ENCODE measurements at regions not wholly inside any gene's neighbourhood (a gene's known extent, or its start where the extent isn't known, plus 50 kb on each side); places are given as distances from the start of the nearest gene placed in this dataset.

DNA sequence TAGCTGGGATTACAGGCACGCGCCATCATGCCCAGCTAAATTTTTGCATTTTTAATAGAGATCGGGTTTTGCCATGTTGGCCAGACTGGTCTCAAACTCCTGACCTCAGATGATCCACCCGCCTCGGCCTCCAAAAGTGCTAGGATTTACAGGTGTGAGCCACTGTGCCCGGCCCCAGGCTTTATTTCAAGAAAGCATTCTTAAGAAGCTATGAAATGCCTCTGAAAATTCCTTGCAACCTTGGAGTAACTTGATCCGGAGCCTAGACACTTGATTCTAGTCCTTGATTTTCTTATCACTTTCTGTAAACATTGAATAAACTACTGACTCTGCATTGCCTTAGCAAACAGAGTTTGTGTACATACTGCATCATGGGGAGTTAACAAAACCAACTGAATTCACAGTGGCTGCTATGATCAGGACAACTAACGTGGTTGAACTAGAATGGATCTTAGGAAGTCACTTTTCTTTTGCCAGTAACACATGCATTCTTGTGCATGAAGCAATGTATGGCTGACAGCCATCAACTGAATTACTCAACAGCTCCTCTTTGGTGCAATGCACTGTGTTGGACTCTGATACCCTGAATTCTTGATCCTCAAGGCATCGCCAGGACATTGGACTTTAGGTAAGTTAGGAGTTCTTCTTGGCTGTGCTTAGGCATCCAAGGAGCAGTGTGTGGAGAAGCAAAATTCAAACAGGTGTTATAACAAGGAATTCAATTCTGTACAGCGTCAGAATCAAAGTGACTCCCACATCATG is 102.8 kb upstream of the TMEM170B start:
- Histone ChIP-seq H3K79me2 (ENCODE audit: control insufficient read depth, low read length) (no peaks in the 10 kb centered on the region), H3K9me2 (replicated peaks; ENCODE audit: control insufficient read depth, low read length) (no peaks in the 10 kb centered on the region), H3K36me3 (ENCODE audit: control insufficient read depth, low read length) (no peaks in the 10 kb centered on the region), H3K9me3 (ENCODE audit: control insufficient read depth, insufficient read depth, low read length) (no peaks in the 10 kb centered on the region), H3K4me3 (ENCODE audit: low read length) (no peak overlapping the region), H3K27ac (ENCODE audit: low read depth, low read length) (no peak overlapping the region), H3K27me3 (ENCODE audit: control insufficient read depth, low read length) (no peaks in the 10 kb centered on the region), H3K4me2 (ENCODE audit: low read length) (no peak overlapping the region), H4K20me1 (ENCODE audit: control insufficient read depth, insufficient read depth, low read depth, low read length) (no peaks in the 10 kb centered on the region), H3F3A (ENCODE audit: control insufficient read depth, insufficient read depth) (peaks cover 8% of the 10 kb centered on the region; the same call in 1 of the 2 replicates), H3K4me1 (ENCODE audit: control insufficient read depth, low read length) (peaks cover 34% of the 10 kb centered on the region)
- TF ChIP-seq, protein P1, sequence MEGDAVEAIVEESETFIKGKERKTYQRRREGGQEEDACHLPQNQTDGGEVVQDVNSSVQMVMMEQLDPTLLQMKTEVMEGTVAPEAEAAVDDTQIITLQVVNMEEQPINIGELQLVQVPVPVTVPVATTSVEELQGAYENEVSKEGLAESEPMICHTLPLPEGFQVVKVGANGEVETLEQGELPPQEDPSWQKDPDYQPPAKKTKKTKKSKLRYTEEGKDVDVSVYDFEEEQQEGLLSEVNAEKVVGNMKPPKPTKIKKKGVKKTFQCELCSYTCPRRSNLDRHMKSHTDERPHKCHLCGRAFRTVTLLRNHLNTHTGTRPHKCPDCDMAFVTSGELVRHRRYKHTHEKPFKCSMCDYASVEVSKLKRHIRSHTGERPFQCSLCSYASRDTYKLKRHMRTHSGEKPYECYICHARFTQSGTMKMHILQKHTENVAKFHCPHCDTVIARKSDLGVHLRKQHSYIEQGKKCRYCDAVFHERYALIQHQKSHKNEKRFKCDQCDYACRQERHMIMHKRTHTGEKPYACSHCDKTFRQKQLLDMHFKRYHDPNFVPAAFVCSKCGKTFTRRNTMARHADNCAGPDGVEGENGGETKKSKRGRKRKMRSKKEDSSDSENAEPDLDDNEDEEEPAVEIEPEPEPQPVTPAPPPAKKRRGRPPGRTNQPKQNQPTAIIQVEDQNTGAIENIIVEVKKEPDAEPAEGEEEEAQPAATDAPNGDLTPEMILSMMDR (IDR thresholded peaks at IDR 0.05; ENCODE audit: low read depth, low read length, poor library complexity, severe bottlenecking), result no peak
- no peak for TF ChIP-seq EZH2phosphoT487 (IDR thresholded peaks at IDR 0.05; ENCODE audit: borderline replicate concordance, low read length)

DNA sequence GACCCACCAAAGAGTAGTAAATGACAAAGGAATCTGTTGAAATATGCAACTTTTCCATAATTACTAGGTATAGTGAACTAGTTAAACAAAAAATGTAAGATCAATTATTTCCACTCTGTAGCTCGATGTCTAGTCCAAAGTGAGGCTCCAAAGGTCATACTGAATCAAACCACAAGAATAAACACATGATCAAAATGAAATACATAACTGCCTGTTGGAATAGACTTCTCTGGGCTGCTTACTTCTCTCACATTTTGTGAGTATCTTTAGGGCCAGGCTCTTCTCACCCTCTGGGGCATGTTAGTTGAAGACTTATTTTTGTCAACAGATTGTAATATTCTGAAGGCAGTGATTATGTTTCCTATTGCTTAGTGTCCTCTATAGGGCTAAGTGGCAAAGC is 103.7 kb upstream of the TMEM170B start:
- H3K9me3 ChIP-seq (ENCODE audit: control insufficient read depth, insufficient read depth, low read length), result no peaks in the 10 kb centered on the region
- no peaks in the 10 kb centered on the region for H3K79me2 ChIP-seq (ENCODE audit: control insufficient read depth, low read length)
- H3F3A ChIP-seq (ENCODE audit: control insufficient read depth, insufficient read depth), result peaks cover 6% of the 10 kb centered on the region; the same call in 1 of the 2 replicates
- H3K36me3 ChIP-seq (ENCODE audit: control insufficient read depth, low read length), result no peaks in the 10 kb centered on the region
- no peak overlapping the region for H3K4me2 ChIP-seq (ENCODE audit: low read length)
- H3K9me2 ChIP-seq (replicated peaks; ENCODE audit: control insufficient read depth, low read length), result no peaks in the 10 kb centered on the region
- H3K4me3 ChIP-seq (ENCODE audit: low read length), result no peak overlapping the region
- no peaks in the 10 kb centered on the region for H3K27me3 ChIP-seq (ENCODE audit: control insufficient read depth, low read length)
- no peak overlapping the region for H3K27ac ChIP-seq (ENCODE audit: low read depth, low read length)
- H4K20me1 ChIP-seq (ENCODE audit: control insufficient read depth, insufficient read depth, low read depth, low read length), result no peaks in the 10 kb centered on the region
- H3K4me1 ChIP-seq (ENCODE audit: control insufficient read depth, low read length), result peaks cover 43% of the 10 kb centered on the region
- TF ChIP-seq, protein P1 (IDR thresholded peaks at IDR 0.05; ENCODE audit: low read depth, low read length, poor library complexity, severe bottlenecking), result no peak
- TF ChIP-seq EZH2phosphoT487 (IDR thresholded peaks at IDR 0.05; ENCODE audit: borderline replicate concordance, low read length), result no peak

DNA sequence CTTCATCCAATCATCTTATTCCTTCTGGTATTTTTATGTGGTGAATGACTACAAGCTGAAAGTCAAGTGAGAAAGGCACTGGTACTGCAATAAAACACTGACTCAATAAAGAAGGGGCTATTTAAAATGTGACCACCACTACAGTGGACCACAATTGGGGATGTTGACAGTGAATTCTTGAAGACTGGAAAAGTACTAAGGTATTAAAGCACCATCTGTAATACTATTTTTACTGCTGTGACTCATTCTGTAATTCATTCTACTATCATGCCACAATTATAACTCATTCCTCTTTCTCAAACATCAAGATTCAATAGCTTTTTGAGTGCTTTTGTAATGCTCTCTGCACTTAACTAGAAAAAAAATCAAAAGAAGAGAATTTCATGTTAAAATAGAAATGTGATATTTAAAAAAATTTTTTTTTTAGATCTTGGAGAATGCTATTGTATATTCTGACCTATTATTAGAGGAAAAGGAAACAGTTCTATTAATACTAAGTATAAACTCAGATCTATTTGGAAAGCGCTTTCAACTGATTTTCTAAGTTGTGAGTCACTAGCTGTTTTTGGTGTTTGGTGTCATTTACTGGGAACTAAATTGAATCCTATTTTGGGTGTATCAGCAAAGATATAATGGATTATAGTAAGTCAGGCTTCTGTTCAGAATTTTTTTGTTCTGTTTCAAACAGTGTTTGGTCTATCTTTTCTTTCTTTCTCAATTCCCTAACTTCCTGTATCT is 104.7 kb upstream of the TMEM170B start:
- H3K9me3 ChIP-seq (ENCODE audit: control insufficient read depth, insufficient read depth, low read length), result no peaks in the 10 kb centered on the region
- H3F3A ChIP-seq (ENCODE audit: control insufficient read depth, insufficient read depth), result peaks cover 6% of the 10 kb centered on the region; the same call in 1 of the 2 replicates
- TF ChIP-seq, protein P1 (IDR thresholded peaks at IDR 0.05; ENCODE audit: low read depth, low read length, poor library complexity, severe bottlenecking), result no peak
- TF ChIP-seq EZH2phosphoT487 (IDR thresholded peaks at IDR 0.05; ENCODE audit: borderline replicate concordance, low read length), result no peak
- H3K9me2 ChIP-seq (replicated peaks; ENCODE audit: control insufficient read depth, low read length), result no peaks in the 10 kb centered on the region
- peak overlapping the region; percentile 42 for H3K4me2 ChIP-seq (ENCODE audit: low read length)
- no peaks in the 10 kb centered on the region for H3K79me2 ChIP-seq (ENCODE audit: control insufficient read depth, low read length)
- H3K36me3 ChIP-seq (ENCODE audit: control insufficient read depth, low read length), result no peaks in the 10 kb centered on the region
- H3K4me1 ChIP-seq (ENCODE audit: control insufficient read depth, low read length), result peaks cover 53% of the 10 kb centered on the region
- H3K27me3 ChIP-seq (ENCODE audit: control insufficient read depth, low read length), result no peaks in the 10 kb centered on the region
- H4K20me1 ChIP-seq (ENCODE audit: control insufficient read depth, insufficient read depth, low read depth, low read length), result no peaks in the 10 kb centered on the region
- no peak overlapping the region for H3K4me3 ChIP-seq (ENCODE audit: low read length)
- H3K27ac ChIP-seq (ENCODE audit: low read depth, low read length), result peak overlapping the region; percentile 22; the same call in 1 of the 2 replicates
